Cardiac fibroblast (primary cell): ENCODE measurements at regions not wholly inside any gene's neighbourhood (a gene's known extent, or its start where the extent isn't known, plus 50 kb on each side); places are given as distances from the start of the nearest gene placed in this dataset.
A peak's percentile ranks its signal among the peaks of the same experiment; 100 is the strongest.

ENCODE experiments used
- DNase-seq, 2 donors: peaks; one replicate each; pipeline versions ENCODE4 v3.0.0 to v3.0.0-alpha.2; 2010; ENCODE audit warnings: low read depth in 2 of 2
- H3K4me3 ChIP-seq, 2 donors: replicated peaks in 1 of 2; 1 replicate in 1 of 2; 2 replicates in 1 of 2; pipeline ENCODE4 v1.5.1; 2011; ENCODE audit warnings: low read depth in 2 of 2, low read length in 2 of 2, mild to moderate bottlenecking in 2 of 2, moderate library complexity in 1 of 2
- TF ChIP-seq, protein P1 (sequence below): IDR thresholded peaks from one replicate; pipeline ENCODE4 v1.5.1; 2011; ENCODE audit warnings: low read depth, mild to moderate bottlenecking, low read length, inconsistent platforms

DNA sequence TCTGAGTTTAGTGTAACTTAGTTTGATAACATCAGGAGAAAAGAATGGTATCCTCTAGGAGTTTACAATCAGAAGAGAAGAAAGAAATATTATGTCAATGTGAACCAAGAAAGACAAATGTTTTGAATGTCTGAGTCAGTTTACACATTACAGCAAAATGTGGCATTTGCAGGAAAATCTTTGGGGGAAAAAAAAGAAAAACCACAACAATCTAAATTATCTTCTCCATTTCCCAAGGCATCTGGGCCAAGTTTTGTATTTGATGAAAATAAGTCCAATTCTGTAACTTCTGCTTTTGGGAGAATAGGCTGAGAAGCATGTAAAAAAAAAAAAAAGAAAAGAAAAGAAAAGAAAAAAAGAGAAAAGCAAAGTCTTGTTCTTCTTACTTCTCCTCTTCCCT lies 58.8 kb upstream of the FLRT2 start:
- DNase-seq: peak; percentile 69 to 72
- no peak overlapping the region for H3K4me3 ChIP-seq
- TF ChIP-seq, protein P1, sequence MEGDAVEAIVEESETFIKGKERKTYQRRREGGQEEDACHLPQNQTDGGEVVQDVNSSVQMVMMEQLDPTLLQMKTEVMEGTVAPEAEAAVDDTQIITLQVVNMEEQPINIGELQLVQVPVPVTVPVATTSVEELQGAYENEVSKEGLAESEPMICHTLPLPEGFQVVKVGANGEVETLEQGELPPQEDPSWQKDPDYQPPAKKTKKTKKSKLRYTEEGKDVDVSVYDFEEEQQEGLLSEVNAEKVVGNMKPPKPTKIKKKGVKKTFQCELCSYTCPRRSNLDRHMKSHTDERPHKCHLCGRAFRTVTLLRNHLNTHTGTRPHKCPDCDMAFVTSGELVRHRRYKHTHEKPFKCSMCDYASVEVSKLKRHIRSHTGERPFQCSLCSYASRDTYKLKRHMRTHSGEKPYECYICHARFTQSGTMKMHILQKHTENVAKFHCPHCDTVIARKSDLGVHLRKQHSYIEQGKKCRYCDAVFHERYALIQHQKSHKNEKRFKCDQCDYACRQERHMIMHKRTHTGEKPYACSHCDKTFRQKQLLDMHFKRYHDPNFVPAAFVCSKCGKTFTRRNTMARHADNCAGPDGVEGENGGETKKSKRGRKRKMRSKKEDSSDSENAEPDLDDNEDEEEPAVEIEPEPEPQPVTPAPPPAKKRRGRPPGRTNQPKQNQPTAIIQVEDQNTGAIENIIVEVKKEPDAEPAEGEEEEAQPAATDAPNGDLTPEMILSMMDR: no peak

- peak; percentile 88 to 93 for DNase-seq
- TF ChIP-seq, protein P1: no peak
- H3K4me3 ChIP-seq: no peak overlapping the region
Observed at GRCh38 chr14:85471744-85472143, 58.2 kb upstream of the FLRT2 start.

GRCh38 chr14:85474431-85474830 lies 55.5 kb upstream of the FLRT2 start:
- no peak overlapping the region for H3K4me3 ChIP-seq
- TF ChIP-seq, protein P1: no peak
- DNase-seq: peak in 1 of 2 donors; percentile 63

- TF ChIP-seq, protein P1: no peak
- no peak overlapping the region for H3K4me3 ChIP-seq
Observed at GRCh38 chr14:85475113-85475512, 54.8 kb upstream of the FLRT2 start.

GRCh38 chr14:85479306-85479705 lies 50.6 kb upstream of the FLRT2 start:
- H3K4me3 ChIP-seq: no peak overlapping the region
- TF ChIP-seq, protein P1: no peak
- DNase-seq: no peak

More at GRCh38 chr14:85475113-85475512, 54.8 kb upstream of the FLRT2 start:
- peak; percentile 73 to 90 for DNase-seq

DNA sequence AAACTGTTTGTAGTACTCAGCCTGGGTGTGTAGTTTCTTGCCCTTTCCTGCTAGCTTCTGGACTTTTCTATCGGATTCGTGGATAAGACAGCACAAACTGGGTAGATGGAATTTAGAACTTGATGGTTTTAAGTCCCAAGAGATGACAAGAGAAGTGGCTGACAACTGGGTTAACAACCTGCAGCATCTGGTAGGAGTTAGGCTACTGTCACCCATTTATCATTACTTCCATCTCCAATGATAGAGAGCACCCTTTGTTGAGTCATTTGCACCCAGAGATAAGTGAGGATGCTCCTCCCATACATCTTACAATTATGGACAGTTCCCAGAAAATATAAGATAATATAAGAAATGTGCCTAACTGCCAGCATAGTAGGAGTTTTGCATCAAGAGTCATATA lies 50.2 kb upstream of the FLRT2 start:
- TF ChIP-seq, protein P1: no peak
- H3K4me3 ChIP-seq: no peak overlapping the region
- DNase-seq: no peak
